Astrocyte (in vitro differentiated cells and primary cell): ENCODE measurements at regions not wholly inside any gene's neighbourhood (a gene's known extent, or its start where the extent isn't known, plus 50 kb on each side); places are given as distances from the start of the nearest gene placed in this dataset.
"Not testable (repeated sequence)": the region's sequence is repeated elsewhere in the genome, so short reads cannot be mapped to it uniquely, and the experiment has no call there.

ENCODE experiments used
- CTCF ChIP-seq: IDR thresholded peaks from 2 replicates; pipeline ENCODE4 v1.5.1; 2011; ENCODE audit warnings: low read depth, mild to moderate bottlenecking, inconsistent platforms, low read length, moderate library complexity; ENCODE audit not compliant: insufficient read depth
- EZH2 ChIP-seq: IDR thresholded peaks from 2 replicates; pipeline ENCODE4 v1.6.1; 2012; ENCODE audit warnings: mild to moderate bottlenecking, low read length, inconsistent platforms; ENCODE audit not compliant: insufficient read depth

- TF ChIP-seq CTCF, EZH2: not testable (repeated sequence)
Observed at GRCh38 chr2:78262089-78262488, 739.9 kb upstream of the LRRTM4 start.
